Coronary artery (tissue), 2 donors: ENCODE measurements at regions not wholly inside any gene's neighbourhood (a gene's known extent, or its start where the extent isn't known, plus 50 kb on each side); places are given as distances from the start of the nearest gene placed in this dataset.

Source experiments
- DNase-seq: peaks from one replicate; pipeline ENCODE4 v3.0.0-alpha.2; 2017; ENCODE audit warnings: low spot score
- H3K27ac ChIP-seq, 2 donors: fragments of 200-600 bp; sonication (generic); one replicate each; pipeline ENCODE4 v1.5.1; 2016 to 2019
- H3K4me3 ChIP-seq: fragments of 200-600 bp; sonication (generic); 2 replicates; pipeline ENCODE4 v1.5.1; 2016; ENCODE audit warnings: mild to moderate bottlenecking, moderate library complexity
- TF ChIP-seq, protein P1 (sequence below): fragments of 200-600 bp; sonication (generic); IDR thresholded peaks from one replicate; pipeline ENCODE4 v1.5.1; 2019; ENCODE audit warnings: antibody characterized with exemption

DNA sequence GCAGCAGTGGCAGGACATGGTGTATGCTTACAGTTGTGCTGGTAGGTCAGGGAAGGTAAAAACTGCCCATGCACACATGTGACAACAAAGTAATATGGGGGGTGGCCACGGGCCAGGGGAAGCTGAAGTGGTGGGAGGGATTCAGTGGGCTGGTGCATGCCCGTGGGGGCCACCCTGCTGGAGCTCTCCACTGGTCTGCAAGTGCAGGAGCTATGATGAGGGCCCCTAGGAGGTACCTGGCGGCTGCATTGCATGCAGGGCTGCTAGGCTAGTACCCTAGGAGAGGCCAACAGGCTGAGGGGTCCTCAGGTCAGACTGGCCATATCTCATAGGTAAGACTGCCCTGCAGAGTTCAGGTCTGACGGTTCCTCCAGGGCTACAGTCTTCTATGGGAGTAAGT lies 265.9 kb downstream of the NUP35 start:
- H3K27ac ChIP-seq: no peak overlapping the region
- no peak for DNase-seq
- TF ChIP-seq, protein P1, sequence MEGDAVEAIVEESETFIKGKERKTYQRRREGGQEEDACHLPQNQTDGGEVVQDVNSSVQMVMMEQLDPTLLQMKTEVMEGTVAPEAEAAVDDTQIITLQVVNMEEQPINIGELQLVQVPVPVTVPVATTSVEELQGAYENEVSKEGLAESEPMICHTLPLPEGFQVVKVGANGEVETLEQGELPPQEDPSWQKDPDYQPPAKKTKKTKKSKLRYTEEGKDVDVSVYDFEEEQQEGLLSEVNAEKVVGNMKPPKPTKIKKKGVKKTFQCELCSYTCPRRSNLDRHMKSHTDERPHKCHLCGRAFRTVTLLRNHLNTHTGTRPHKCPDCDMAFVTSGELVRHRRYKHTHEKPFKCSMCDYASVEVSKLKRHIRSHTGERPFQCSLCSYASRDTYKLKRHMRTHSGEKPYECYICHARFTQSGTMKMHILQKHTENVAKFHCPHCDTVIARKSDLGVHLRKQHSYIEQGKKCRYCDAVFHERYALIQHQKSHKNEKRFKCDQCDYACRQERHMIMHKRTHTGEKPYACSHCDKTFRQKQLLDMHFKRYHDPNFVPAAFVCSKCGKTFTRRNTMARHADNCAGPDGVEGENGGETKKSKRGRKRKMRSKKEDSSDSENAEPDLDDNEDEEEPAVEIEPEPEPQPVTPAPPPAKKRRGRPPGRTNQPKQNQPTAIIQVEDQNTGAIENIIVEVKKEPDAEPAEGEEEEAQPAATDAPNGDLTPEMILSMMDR: no peak
- no peak overlapping the region for H3K4me3 ChIP-seq

DNA sequence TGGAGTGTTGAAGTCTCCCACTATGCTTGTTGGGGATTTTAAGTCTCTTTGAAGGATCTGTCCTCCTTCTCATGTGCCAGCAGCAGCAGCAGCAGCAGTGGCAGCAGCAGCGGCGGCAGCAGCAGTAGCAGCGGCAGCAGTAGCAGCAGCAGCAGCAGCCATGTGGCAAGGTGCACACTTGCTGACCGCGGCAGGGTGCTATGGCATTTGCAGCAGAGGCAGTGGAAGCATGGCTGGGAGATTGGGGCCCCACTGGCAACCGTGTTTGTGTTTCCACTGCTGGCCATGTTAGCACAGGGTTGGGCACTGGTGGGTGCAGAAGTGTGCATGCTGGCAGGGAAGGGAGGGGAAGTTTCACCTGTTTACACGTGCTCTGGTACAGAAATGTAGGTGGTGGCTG lies 280.1 kb downstream of the NUP35 start:
- no peak overlapping the region for H3K27ac ChIP-seq
- H3K4me3 ChIP-seq: no peak overlapping the region
- TF ChIP-seq, protein P1: no peak
- DNase-seq: no peak

DNA sequence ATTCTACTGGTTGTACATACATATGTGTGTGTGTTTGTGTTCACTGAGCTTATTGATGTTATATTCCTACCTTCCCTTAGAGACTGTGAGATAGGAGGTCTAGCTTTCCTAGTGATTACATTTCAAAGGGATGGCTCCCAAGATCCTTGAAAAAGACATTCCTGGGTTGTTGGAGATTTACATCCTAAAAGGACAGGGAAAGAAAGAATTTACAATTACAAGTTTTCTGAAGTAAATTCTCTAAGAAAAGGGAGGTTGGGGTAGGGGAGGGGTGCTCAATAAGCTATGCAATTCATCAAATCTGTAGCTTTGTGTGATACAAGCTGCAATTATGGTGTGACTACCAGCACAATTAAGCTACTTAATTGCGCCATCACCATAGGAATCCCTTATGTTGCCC lies 284.3 kb downstream of the NUP35 start:
- TF ChIP-seq, protein P1: no peak
- DNase-seq: no peak
- H3K4me3 ChIP-seq: no peak overlapping the region

DNA sequence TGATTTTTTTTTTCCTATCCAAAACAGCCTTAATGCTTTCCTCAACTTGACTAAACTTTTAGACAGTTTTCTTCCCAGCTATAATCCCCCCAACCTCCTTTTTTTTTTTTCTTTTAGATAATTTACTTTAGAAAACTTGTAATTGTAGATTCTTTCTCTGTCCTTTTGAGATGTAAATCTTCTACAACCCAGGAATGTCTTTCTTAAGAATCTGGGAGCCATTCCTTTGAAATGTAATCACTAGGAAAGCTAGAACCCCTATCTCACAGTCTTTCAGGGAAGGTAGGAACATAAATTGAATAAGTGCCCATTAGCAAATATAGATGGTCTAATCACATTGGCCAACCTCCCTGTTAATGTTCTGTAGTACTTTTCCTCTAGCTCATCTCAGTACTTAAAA lies 285.4 kb downstream of the NUP35 start:
- Histone ChIP-seq H3K4me3 (no peak overlapping the region), H3K27ac (no peak overlapping the region)
- DNase-seq: no peak
- TF ChIP-seq, protein P1: no peak

More for the DNA sequence above, 284.3 kb downstream of the NUP35 start:
- H3K27ac ChIP-seq: no peak overlapping the region

DNA sequence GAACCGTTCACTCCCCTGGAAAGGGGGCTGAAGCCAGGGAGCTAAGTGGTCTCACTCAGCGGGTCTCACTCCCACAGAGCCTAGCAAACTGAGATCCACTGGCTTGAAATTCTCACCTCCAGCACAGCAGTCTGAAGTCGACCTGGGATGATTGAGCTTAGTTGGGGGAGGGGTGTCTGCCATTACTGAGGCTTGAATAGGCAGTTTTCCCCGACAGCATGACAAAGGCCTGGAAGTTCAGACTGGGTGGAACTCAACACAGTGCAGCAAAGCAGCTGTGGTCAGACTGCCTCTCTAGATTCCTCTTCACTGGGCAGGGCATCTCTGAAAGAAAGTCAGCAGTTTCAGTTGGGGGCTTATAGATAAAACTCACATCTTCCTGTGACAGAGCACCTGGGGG lies 292.5 kb downstream of the NUP35 start:
- Histone ChIP-seq H3K27ac (no peak overlapping the region), H3K4me3 (no peak overlapping the region)
- no peak for DNase-seq
- TF ChIP-seq, protein P1: no peak

DNA sequence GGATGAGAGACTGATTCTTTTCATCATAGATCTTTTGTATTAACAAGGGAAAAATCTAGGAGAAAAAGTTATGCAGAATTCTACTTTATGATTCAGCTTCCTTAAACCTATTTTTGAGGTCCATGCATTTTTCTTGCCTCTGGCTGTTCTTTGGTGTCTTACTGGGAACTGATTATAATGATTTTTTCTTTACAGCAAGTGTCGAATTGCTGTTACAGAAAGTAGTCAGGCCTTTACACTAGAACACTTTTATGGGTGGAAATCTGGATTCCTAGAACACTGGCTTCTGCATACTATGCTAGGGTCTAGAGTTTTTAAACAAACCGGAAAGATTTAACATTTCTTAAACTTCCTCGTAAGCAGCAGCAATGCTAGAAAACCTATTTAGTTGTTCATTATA lies 302.6 kb downstream of the NUP35 start:
- Histone ChIP-seq H3K27ac (no peak overlapping the region), H3K4me3 (no peak overlapping the region)
- DNase-seq: no peak
- TF ChIP-seq, protein P1: no peak

DNA sequence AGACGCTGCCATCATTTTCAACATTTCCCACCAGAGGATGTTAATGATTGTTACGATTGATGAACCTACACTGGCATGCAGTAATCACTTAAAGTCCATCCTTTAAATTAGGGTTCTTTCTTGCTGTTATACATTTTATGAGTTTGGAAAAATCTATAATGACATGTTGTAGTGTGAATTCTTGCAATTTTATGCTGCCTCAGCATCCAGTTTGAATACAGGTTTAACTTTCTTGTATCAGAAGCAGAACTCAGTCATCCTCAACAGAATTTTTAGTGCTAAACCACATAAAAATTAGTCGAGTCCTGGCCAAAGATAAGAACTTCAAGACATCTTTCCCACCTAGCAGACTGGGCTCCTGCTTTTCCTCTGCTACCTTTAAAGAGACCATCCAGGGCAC lies 303.3 kb downstream of the NUP35 start:
- TF ChIP-seq, protein P1: no peak
- H3K4me3 ChIP-seq: no peak overlapping the region
- no peak overlapping the region for H3K27ac ChIP-seq

More for the DNA sequence above, 303.3 kb downstream of the NUP35 start:
- DNase-seq: no peak
